ENCODE measurements at regions not wholly inside any gene's neighbourhood (a gene's known extent, or its start where the extent isn't known, plus 50 kb on each side); places are given as distances from the start of the nearest gene placed in this dataset.
"Not testable (repeated sequence)": the region's sequence is repeated elsewhere in the genome, so short reads cannot be mapped to it uniquely, and the experiment has no call there.

GRCh38 chr7:81487516-81487915 is 282.3 kb downstream of the HGF start:
- no peak for TF ChIP-seq CTCF (IDR thresholded peaks at IDR 0.05; ENCODE audit: low read depth, low read length, missing control alignments)
- DNase-seq (ENCODE audit: extremely low read depth, low read depth), result no peak
- no peak overlapping the region for H3K4me3 ChIP-seq (replicated peaks; ENCODE audit: low read depth, low read length)

- no peak overlapping the region for H3K4me3 ChIP-seq (replicated peaks; ENCODE audit: low read depth, low read length)
- DNase-seq (ENCODE audit: extremely low read depth, low read depth), result no peak
- no peak for TF ChIP-seq CTCF (IDR thresholded peaks at IDR 0.05; ENCODE audit: low read depth, low read length, missing control alignments)
Measured at GRCh38 chr7:81484261-81484660, 285.6 kb downstream of the HGF start.

- no peak for DNase-seq (ENCODE audit: extremely low read depth, low read depth)
- TF ChIP-seq CTCF (IDR thresholded peaks at IDR 0.05; ENCODE audit: low read depth, low read length, missing control alignments), result no peak
- no peak overlapping the region for H3K4me3 ChIP-seq (replicated peaks; ENCODE audit: low read depth, low read length)
Measured at GRCh38 chr7:81482600-81483186, 287.2 kb downstream of the HGF start.

GRCh38 chr7:81478664-81479063 is 291.2 kb downstream of the HGF start:
- no peak overlapping the region for H3K4me3 ChIP-seq (replicated peaks; ENCODE audit: low read depth, low read length)
- DNase-seq (ENCODE audit: extremely low read depth, low read depth), result no peak
- TF ChIP-seq CTCF (IDR thresholded peaks at IDR 0.05; ENCODE audit: low read depth, low read length, missing control alignments), result no peak

- DNase-seq (ENCODE audit: extremely low read depth, low read depth); H3K4me3 ChIP-seq (replicated peaks; ENCODE audit: low read depth, low read length): not testable (repeated sequence)
Measured at GRCh38 chr7:81478201-81478600, 291.6 kb downstream of the HGF start.

- no peak for TF ChIP-seq CTCF (IDR thresholded peaks at IDR 0.05; ENCODE audit: low read depth, low read length, missing control alignments)
- no peak overlapping the region for H3K4me3 ChIP-seq (replicated peaks; ENCODE audit: low read depth, low read length)
- DNase-seq (ENCODE audit: extremely low read depth, low read depth), result no peak
Measured at GRCh38 chr7:81473236-81473635, 296.6 kb downstream of the HGF start.

GRCh38 chr7:81470724-81471379 is 299.0 kb downstream of the HGF start:
- DNase-seq (ENCODE audit: extremely low read depth, low read depth), result no peak
- no peak overlapping the region for H3K4me3 ChIP-seq (replicated peaks; ENCODE audit: low read depth, low read length)
- no peak for TF ChIP-seq CTCF (IDR thresholded peaks at IDR 0.05; ENCODE audit: low read depth, low read length, missing control alignments)

All from HFF-Myc (cell line).